PC-3 (cell line): ENCODE measurements at regions not wholly inside any gene's neighbourhood (a gene's known extent, or its start where the extent isn't known, plus 50 kb on each side); places are given as distances from the start of the nearest gene placed in this dataset.

Experiments
- ATAC-seq: fragments of 200-7000 bp; cut with Tn5 transposase; 2 replicates; pipeline ENCODE4 v1.9.1; 2020; ENCODE audit warnings: mild to moderate bottlenecking, moderate library complexity
- BruUV-seq: library from RNA; stranded (reverse); fragments of 400-500 nt; replicated peaks from 2 replicates; lab custom pipeline; 2021; lab: Mats Ljungman, UMichigan
- CTCF ChIA-PET: fragments of 300-600 bp; sonication (Branson Sonifier 250); formaldehyde crosslinking; loops from one replicate; lab custom pipeline; 2022; ENCODE audit warnings: antibody characterized with exemption; lab: Charles Lee
- POLR2A ChIA-PET: fragments of 300-600 bp; sonication (Branson Sonifier 250); formaldehyde crosslinking; loops from one replicate; lab custom pipeline; 2022; ENCODE audit warnings: antibody characterized with exemption; ENCODE audit not compliant: unreplicated experiment; lab: Charles Lee
- DNase-seq: peaks from one replicate; pipeline ENCODE4 v3.0.0-alpha.2; 2015
- H2AFZ ChIP-seq: fragments of 300-600 bp; sonication (generic); 2 replicates; pipeline ENCODE4 v1.6.0; 2016; ENCODE audit warnings: antibody characterized with exemption, low read length
- H3F3A ChIP-seq: fragments of 300-600 bp; sonication (generic); one replicate; pipeline ENCODE4 v1.6.0; 2017; ENCODE audit warnings: antibody characterized with exemption, low read length, control low read depth, mild to moderate bottlenecking; ENCODE audit not compliant: unreplicated experiment
- H3K27ac ChIP-seq: fragments of 300-600 bp; sonication (generic); 2 replicates; pipeline ENCODE4 v1.5.1; 2016; ENCODE audit warnings: mild to moderate bottlenecking, low read length
- H3K27me3 ChIP-seq: fragments of 300-600 bp; sonication (generic); 2 replicates; pipeline ENCODE4 v1.6.1; 2016; ENCODE audit warnings: low read length, mixed read lengths
- H3K36me3 ChIP-seq: fragments of 300-600 bp; sonication (generic); 2 replicates; pipeline ENCODE4 v1.6.1; 2016; ENCODE audit warnings: low read depth, mixed run types, low read length, mixed read lengths
- H3K4me1 ChIP-seq: fragments of 300-600 bp; sonication (generic); 2 replicates; pipeline ENCODE4 v1.5.1; 2016; ENCODE audit warnings: low read length; ENCODE audit not compliant: insufficient read depth
- H3K4me2 ChIP-seq: fragments of 300-600 bp; sonication (generic); 2 replicates; pipeline ENCODE4 v1.6.0; 2016; ENCODE audit warnings: low read length
- H3K4me3 ChIP-seq: fragments of 300-600 bp; sonication (generic); 2 replicates; pipeline ENCODE4 v1.5.1; 2016; ENCODE audit warnings: mild to moderate bottlenecking, low read length, mixed read lengths
- H3K79me2 ChIP-seq: fragments of 300-600 bp; sonication (generic); 2 replicates; pipeline ENCODE4 v1.6.1; 2017; ENCODE audit warnings: low read length, mixed read lengths
- H3K9ac ChIP-seq: fragments of 300-600 bp; sonication (generic); 2 replicates; pipeline ENCODE4 v1.6.0; 2016; ENCODE audit warnings: mild to moderate bottlenecking, low read length
- H3K9me2 ChIP-seq: fragments of 300-600 bp; sonication (generic); replicated peaks from 2 replicates; pipeline ENCODE4 v1.6.1; 2016; ENCODE audit warnings: mixed run types, low read length, mixed read lengths
- H3K9me3 ChIP-seq: fragments of 300-600 bp; sonication (generic); 2 replicates; pipeline ENCODE4 v1.6.1; 2016; ENCODE audit warnings: low read length, mixed read lengths
- H4K20me1 ChIP-seq: fragments of 300-600 bp; sonication (generic); 2 replicates; pipeline ENCODE4 v1.6.1; 2016; ENCODE audit warnings: low read length, mixed read lengths
- EZH2 ChIP-seq: fragments of 300-600 bp; sonication (generic); IDR thresholded peaks from one replicate; pipeline ENCODE4 v1.6.1; 2017; ENCODE audit warnings: antibody characterized with exemption, mild to moderate bottlenecking, low read length; ENCODE audit not compliant: unreplicated experiment
- EZH2phosphoT487 ChIP-seq: fragments of 300-600 bp; sonication (generic); IDR thresholded peaks from 2 replicates; pipeline ENCODE4 v1.6.1; 2018; ENCODE audit warnings: mild to moderate bottlenecking, antibody characterized with exemption, low read length, borderline replicate concordance
- intact Hi-C: fragments of 100-400 bp; cut with micrococcal nuclease; formaldehyde crosslinking; loops from 2 replicates; pipeline ENCODE4 v1.9.0; 2023
- TF ChIP-seq, protein P1 (sequence below): fragments of 300-600 bp; sonication (generic); conservative IDR thresholded peaks from 2 replicates; pipeline ENCODE4 v1.5.1; 2017; ENCODE audit warnings: antibody characterized with exemption, low read depth, mild to moderate bottlenecking, low read length

DNA sequence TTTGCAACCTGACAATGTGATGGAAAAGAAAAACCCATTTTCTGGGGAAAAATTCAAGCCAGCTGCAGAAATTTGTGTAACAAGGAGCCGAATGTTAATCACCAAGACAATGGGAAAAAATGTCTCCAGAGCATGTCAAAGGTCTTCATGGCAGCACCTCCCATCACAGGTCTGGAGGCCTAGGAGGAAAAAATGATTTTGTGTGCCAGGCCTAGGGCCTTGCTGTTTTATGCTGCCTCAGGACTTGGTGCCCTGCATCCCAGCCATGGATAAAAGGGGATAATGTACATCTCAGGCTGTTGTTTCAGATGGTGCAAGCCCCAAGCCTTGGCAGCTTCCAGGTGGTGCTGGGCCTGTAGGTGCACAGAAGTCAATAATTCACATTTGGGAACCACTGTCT is 747.7 kb downstream of the C6orf118 start:
- no TSS peak for BruUV-seq
- H3K27ac ChIP-seq, result no peak overlapping the region
- TF ChIP-seq EZH2phosphoT487, result no peak
- TF ChIP-seq EZH2, result no peak

DNA sequence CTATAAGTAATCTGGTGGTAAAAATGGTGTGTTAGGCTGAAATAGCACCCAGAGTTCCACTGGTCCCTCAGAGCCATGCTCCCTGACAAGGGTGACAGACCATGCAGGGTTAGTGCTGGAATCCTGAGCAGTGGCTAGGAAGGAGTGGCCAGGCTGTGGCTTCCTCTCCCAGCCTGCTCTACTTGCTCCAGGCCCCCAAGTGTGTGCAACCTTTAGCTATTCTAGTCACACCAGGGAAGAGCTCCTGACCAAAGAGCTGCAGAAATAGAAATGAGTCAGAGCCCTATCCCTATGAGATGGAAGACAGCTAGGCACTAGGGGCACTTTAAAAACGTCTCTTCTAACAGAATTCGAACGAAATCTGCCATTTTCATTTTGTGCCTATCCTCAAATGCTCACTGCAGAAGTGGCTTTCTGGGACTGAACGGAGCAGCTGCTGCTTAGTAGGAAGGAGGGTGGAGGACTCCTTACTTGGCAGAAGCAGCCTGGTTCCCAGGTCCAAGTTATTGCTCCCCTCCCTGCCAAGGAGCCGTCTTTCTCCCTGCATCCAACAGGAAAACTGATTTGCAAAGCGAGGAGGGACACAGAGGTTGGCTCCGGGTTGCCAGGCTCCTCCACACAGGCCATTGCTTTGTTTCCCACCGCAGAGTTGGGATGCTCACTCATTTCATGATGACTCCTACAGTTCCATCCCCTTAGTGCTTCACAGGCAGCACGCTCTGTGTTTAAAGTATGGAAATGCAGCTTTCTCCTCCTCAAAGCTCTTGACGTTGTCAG is 754.5 kb downstream of the C6orf118 start:
- Histone ChIP-seq H3F3A (no peaks in the 10 kb centered on the region), H3K36me3 (no peaks in the 10 kb centered on the region), H2AFZ (no peak overlapping the region), H3K79me2 (no peaks in the 10 kb centered on the region), H3K4me1 (no peaks in the 10 kb centered on the region), H3K4me3 (no peak overlapping the region), H3K9me2 (no peaks in the 10 kb centered on the region), H3K27ac (no peak overlapping the region), H3K4me2 (no peak overlapping the region), H3K9ac (no peak overlapping the region), H3K9me3 (no peaks in the 10 kb centered on the region), H3K27me3 (no peaks in the 10 kb centered on the region), H4K20me1 (no peaks in the 10 kb centered on the region)
- no peak for DNase-seq
- intact Hi-C loops, result no loop called here
- no peak for ATAC-seq
- POLR2A ChIA-PET, result no interaction called here
- TF ChIP-seq EZH2 (no peak), EZH2phosphoT487 (no peak)
- TF ChIP-seq, protein P1, sequence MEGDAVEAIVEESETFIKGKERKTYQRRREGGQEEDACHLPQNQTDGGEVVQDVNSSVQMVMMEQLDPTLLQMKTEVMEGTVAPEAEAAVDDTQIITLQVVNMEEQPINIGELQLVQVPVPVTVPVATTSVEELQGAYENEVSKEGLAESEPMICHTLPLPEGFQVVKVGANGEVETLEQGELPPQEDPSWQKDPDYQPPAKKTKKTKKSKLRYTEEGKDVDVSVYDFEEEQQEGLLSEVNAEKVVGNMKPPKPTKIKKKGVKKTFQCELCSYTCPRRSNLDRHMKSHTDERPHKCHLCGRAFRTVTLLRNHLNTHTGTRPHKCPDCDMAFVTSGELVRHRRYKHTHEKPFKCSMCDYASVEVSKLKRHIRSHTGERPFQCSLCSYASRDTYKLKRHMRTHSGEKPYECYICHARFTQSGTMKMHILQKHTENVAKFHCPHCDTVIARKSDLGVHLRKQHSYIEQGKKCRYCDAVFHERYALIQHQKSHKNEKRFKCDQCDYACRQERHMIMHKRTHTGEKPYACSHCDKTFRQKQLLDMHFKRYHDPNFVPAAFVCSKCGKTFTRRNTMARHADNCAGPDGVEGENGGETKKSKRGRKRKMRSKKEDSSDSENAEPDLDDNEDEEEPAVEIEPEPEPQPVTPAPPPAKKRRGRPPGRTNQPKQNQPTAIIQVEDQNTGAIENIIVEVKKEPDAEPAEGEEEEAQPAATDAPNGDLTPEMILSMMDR, result no peak
- CTCF ChIA-PET, result no interaction called here
- no TSS peak for BruUV-seq

More for the DNA sequence above, 747.7 kb downstream of the C6orf118 start:
- ATAC-seq (no peak), DNase-seq (no peak)
- Histone ChIP-seq H3K27me3 (no peaks in the 10 kb centered on the region), H3K9me3 (no peaks in the 10 kb centered on the region), H2AFZ (no peak overlapping the region), H4K20me1 (no peaks in the 10 kb centered on the region), H3K4me1 (no peaks in the 10 kb centered on the region), H3K9ac (no peak overlapping the region), H3K4me3 (no peak overlapping the region), H3K4me2 (no peak overlapping the region), H3K9me2 (no peaks in the 10 kb centered on the region), H3F3A (no peaks in the 10 kb centered on the region), H3K36me3 (no peaks in the 10 kb centered on the region), H3K79me2 (no peaks in the 10 kb centered on the region)
- ChIA-PET CTCF (no interaction called here), POLR2A (no interaction called here)
- intact Hi-C loops, result no loop called here

DNA sequence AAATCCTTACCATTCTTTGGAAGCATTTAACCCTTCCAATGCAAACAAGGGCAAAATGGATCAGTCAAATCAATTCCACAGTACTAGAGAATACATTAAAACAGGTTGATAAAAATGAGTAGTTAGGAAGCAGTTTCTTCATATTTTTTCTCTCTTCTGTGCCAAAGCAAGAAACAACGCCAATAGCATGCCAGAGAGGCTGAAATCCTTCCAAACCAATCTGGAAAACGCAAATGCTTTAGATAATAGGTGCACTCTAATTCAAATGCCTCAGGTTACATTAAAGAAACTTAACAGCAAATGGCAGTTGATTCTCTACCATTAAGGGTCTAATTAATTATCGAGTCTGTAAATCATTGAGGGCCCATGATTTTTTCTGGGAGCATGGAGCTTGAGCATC is 755.2 kb downstream of the C6orf118 start:
- Histone ChIP-seq H3K36me3 (no peaks in the 10 kb centered on the region), H3K4me3 (no peak overlapping the region), H3K27me3 (no peaks in the 10 kb centered on the region), H2AFZ (no peak overlapping the region), H4K20me1 (no peaks in the 10 kb centered on the region), H3K9me3 (no peaks in the 10 kb centered on the region), H3F3A (no peaks in the 10 kb centered on the region), H3K9me2 (no peaks in the 10 kb centered on the region), H3K9ac (no peak overlapping the region), H3K27ac (no peak overlapping the region), H3K79me2 (no peaks in the 10 kb centered on the region), H3K4me2 (no peak overlapping the region), H3K4me1 (no peaks in the 10 kb centered on the region)
- POLR2A ChIA-PET, result no interaction called here
- DNase-seq (no peak), ATAC-seq (no peak)
- TF ChIP-seq, protein P1, result no peak
- TF ChIP-seq EZH2phosphoT487, result no peak
- TF ChIP-seq EZH2, result no peak
- intact Hi-C loops, result no loop called here
- BruUV-seq, result no TSS peak
- CTCF ChIA-PET, result no interaction called here
